ENCODE measurements at regions not wholly inside any gene's neighbourhood (a gene's known extent, or its start where the extent isn't known, plus 50 kb on each side); places are given as distances from the start of the nearest gene placed in this dataset.

DNA sequence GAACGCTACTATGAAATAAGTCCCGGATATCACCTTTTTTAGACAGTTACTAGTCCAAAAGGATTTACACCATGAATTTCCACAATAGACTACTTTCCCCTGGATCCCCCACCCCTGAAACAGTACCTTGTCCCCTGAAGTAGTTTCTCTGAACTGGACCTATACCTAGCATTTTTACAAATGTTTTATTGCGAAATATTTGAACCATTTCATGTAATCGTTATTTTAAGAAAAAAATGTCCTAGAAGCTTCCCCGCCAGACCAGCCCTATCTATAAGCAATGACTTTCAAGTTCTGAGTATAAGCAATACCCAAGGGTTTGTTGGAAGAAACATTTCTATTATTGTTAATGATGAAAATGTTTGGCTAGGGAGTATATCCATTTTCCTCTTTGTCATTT, 517.8 kb upstream of the IGFBP7 start:
- Histone ChIP-seq H3K9me2 (no peaks in the 10 kb centered on the region), H3K27me3 (ENCODE audit: insufficient read depth) (no peaks in the 10 kb centered on the region), H3F3A (replicated peaks; ENCODE audit: insufficient read depth) (no peaks in the 10 kb centered on the region), H3K9me3 (no peaks in the 10 kb centered on the region), H3K4me3 (ENCODE audit: low read depth in 2 of 2, low read length in 1 of 2) (no peak overlapping the region), H4K20me1 (ENCODE audit: insufficient read depth) (no peaks in the 10 kb centered on the region), H3K4me2 (no peak overlapping the region), H3K27ac (ENCODE audit: low read depth in 2 of 2, low read length in 1 of 2) (no peak overlapping the region), H3K36me3 (replicated peaks in 1 of 2; ENCODE audit: control insufficient read depth in 1 of 2, insufficient read depth in 2 of 2, low read length in 1 of 2) (no peaks in the 10 kb centered on the region), H3K4me1 (ENCODE audit: control insufficient read depth in 1 of 2, insufficient read depth in 2 of 2, low read depth in 1 of 2, low read length in 1 of 2) (no peaks in the 10 kb centered on the region), H3K79me2 (ENCODE audit: insufficient read depth) (no peaks in the 10 kb centered on the region), H3K9ac (no peak overlapping the region), H2AFZ (ENCODE audit: low read depth) (no peak overlapping the region)
- ChIA-PET CTCF (no interaction called here), POLR2A (no interaction called here)
- TF ChIP-seq YY1 (IDR thresholded peaks at IDR 0.05; ENCODE audit: low read depth), result no peak
- no peak for TF ChIP-seq ELF1 (IDR thresholded peaks at IDR 0.05)
- TF ChIP-seq, protein P1, sequence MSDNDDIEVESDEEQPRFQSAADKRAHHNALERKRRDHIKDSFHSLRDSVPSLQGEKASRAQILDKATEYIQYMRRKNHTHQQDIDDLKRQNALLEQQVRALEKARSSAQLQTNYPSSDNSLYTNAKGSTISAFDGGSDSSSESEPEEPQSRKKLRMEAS (IDR thresholded peaks at IDR 0.05; ENCODE audit: low read depth), result no peak
- TF ChIP-seq, protein P2, sequence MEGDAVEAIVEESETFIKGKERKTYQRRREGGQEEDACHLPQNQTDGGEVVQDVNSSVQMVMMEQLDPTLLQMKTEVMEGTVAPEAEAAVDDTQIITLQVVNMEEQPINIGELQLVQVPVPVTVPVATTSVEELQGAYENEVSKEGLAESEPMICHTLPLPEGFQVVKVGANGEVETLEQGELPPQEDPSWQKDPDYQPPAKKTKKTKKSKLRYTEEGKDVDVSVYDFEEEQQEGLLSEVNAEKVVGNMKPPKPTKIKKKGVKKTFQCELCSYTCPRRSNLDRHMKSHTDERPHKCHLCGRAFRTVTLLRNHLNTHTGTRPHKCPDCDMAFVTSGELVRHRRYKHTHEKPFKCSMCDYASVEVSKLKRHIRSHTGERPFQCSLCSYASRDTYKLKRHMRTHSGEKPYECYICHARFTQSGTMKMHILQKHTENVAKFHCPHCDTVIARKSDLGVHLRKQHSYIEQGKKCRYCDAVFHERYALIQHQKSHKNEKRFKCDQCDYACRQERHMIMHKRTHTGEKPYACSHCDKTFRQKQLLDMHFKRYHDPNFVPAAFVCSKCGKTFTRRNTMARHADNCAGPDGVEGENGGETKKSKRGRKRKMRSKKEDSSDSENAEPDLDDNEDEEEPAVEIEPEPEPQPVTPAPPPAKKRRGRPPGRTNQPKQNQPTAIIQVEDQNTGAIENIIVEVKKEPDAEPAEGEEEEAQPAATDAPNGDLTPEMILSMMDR (IDR thresholded peaks at IDR 0.05), result no peak
- TF ChIP-seq, protein P3, sequence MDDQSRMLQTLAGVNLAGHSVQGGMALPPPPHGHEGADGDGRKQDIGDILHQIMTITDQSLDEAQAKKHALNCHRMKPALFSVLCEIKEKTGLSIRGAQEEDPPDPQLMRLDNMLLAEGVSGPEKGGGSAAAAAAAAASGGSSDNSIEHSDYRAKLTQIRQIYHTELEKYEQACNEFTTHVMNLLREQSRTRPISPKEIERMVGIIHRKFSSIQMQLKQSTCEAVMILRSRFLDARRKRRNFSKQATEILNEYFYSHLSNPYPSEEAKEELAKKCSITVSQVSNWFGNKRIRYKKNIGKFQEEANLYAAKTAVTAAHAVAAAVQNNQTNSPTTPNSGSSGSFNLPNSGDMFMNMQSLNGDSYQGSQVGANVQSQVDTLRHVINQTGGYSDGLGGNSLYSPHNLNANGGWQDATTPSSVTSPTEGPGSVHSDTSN (IDR thresholded peaks at IDR 0.05), result no peak
- TF ChIP-seq, protein P4, sequence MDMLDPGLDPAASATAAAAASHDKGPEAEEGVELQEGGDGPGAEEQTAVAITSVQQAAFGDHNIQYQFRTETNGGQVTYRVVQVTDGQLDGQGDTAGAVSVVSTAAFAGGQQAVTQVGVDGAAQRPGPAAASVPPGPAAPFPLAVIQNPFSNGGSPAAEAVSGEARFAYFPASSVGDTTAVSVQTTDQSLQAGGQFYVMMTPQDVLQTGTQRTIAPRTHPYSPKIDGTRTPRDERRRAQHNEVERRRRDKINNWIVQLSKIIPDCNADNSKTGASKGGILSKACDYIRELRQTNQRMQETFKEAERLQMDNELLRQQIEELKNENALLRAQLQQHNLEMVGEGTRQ (IDR thresholded peaks at IDR 0.05; ENCODE audit: borderline replicate concordance, low read depth, low read length), result no peak
- TF ChIP-seq JUND (IDR thresholded peaks at IDR 0.05), result no peak
- TF ChIP-seq SMC3 (IDR thresholded peaks at IDR 0.05; ENCODE audit: low read depth, low read length), result no peak
- TF ChIP-seq GATA2 (CRISPR knock-in tag; IDR thresholded peaks at IDR 0.05), result no peak
- TF ChIP-seq RFX5 (IDR thresholded peaks at IDR 0.05; ENCODE audit: low read length), result no peak
- no peak for TF ChIP-seq FOXJ3 (CRISPR knock-in tag; IDR thresholded peaks at IDR 0.05)
- TF ChIP-seq RCOR1 (IDR thresholded peaks at IDR 0.05; ENCODE audit: low read length), result no peak
- no peak for TF ChIP-seq TAF1 (IDR thresholded peaks at IDR 0.05; ENCODE audit: borderline replicate concordance, low read depth, low read length)
- TF ChIP-seq GABPA (IDR thresholded peaks at IDR 0.05; ENCODE audit: low read depth), result no peak
- TF ChIP-seq RAD21 (IDR thresholded peaks at IDR 0.05; ENCODE audit: low read length), result no peak
- TF ChIP-seq NRF1 (IDR thresholded peaks at IDR 0.05; ENCODE audit: low read depth, low read length), result no peak
- DNase-seq, result no peak
- 58% methylated on average over 5 of the region's 5 CpGs for WGBS (ENCODE audit: low lambda C conversion rate)

Data from SK-N-SH (cell line).